ENCODE measurements at regions not wholly inside any gene's neighbourhood (a gene's known extent, or its start where the extent isn't known, plus 50 kb on each side); places are given as distances from the start of the nearest gene placed in this dataset.
A peak's percentile ranks its signal among the peaks of the same experiment; 100 is the strongest.

DNA sequence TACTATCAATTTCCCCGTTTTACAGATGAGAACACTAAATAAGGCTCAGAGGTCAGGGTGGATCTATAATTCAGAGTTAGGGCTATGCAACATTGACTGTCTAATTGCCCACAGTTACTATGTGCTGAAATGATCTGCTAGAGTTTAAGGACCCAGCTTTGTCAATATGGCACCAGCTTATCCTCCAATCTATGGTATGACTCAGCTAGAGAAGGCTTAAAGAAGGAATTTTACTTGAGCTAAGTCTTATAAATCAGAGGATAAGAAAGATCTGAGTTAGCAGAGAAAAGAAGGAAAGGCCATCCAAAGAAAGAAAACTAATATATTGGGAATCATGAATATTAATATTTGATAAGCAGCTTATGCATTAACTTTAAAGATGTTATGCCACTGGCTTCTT is 78.1 kb downstream of the ASB9 start:
- H3K36me3 Mint-ChIP-seq (ENCODE audit: insufficient read depth in 2 of 2), result no peaks in the 10 kb centered on the region
- H3K4me3 Mint-ChIP-seq, result no peak overlapping the region
- peaks cover 0 to 4% of the 10 kb centered on the region in 2 donors for H3K9me3 Mint-ChIP-seq
- peaks cover 57% of the 10 kb centered on the region for H3K27me3 Mint-ChIP-seq (ENCODE audit: low read depth)
- ATAC-seq (replicated peaks in 1 of 2) (no peak), DNase-seq (no peak)
- H3K4me1 Mint-ChIP-seq (ENCODE audit: low read depth), result no peaks in the 10 kb centered on the region
- H3K27ac Mint-ChIP-seq, result no peak overlapping the region

DNA sequence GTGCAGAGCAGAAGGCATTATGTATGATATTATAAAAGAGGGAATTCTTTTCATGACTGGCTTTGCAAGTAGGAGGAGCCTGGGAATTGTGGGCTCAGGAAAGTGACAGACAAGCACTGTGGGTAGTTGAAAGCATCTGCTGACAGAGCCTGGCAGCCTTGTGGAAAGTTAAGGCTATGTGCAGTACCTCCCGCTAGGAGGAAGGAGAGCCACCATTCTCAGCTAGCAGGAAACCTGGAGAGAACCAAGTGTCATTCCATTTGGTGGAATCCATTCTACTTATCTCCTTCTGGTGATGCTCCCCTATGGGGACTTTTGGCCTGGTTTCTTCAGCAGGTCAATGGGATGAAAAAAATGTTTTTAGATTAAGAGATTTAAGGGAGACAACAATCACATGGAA is 81.8 kb downstream of the ASB9 start:
- Mint-ChIP-seq H3K27ac (no peak overlapping the region), H3K9me3 (no peaks in the 10 kb centered on the region), H3K36me3 (ENCODE audit: insufficient read depth in 2 of 2) (no peaks in the 10 kb centered on the region), H3K27me3 (ENCODE audit: low read depth) (peaks cover 51% of the 10 kb centered on the region), H3K4me3 (no peak overlapping the region), H3K4me1 (ENCODE audit: low read depth) (no peaks in the 10 kb centered on the region)
- DNase-seq (no peak), ATAC-seq (replicated peaks in 1 of 2) (no peak)

DNA sequence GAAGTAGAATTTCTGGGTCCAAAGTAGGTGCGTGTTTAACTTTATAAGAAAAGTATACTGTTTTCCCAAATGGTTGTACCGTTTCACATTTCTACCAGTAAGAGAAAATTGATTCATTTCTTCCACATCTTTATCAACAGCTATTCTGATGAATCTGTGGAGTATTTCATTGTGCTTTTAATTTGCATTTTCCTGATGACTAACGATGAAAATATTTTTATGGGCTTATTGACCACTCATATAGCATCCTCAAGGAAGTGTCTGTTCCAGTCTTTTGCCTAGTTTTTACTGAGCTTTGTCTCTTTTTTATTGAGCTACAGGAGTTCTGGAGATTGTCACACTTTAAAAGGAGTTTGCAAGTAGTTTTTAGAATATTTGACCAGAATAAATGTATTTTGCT is 92.6 kb downstream of the ASB9 start:
- DNase-seq (no peak), ATAC-seq (replicated peaks in 1 of 2) (no peak)
- H3K36me3 Mint-ChIP-seq (ENCODE audit: insufficient read depth in 2 of 2), result no peaks in the 10 kb centered on the region
- H3K9me3 Mint-ChIP-seq, result no peaks in the 10 kb centered on the region
- H3K4me1 Mint-ChIP-seq (ENCODE audit: low read depth), result no peaks in the 10 kb centered on the region
- H3K27me3 Mint-ChIP-seq (ENCODE audit: low read depth), result peaks cover 12% of the 10 kb centered on the region
- no peak overlapping the region for H3K27ac Mint-ChIP-seq
- H3K4me3 Mint-ChIP-seq, result no peak overlapping the region

DNA sequence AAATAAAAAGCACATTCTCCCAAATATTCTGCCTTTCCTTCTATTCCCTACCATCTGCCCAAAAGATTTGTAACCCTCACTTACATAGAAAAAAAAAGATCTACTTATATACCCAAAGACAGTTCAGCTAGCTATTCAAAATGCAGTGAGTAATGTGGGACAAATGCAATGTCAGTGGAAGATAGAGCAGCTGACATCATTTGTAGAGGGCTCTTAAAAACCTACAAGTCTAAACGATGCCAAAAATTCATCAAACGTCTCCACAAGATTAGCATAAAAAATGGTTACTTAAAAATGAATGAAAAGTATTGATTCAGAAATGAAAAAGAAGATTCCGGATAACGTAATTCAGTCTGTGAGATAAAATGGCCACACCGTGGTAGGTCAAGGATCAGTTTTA is 96.5 kb downstream of the ASB9 start:
- DNase-seq, result no peak
- H3K27ac Mint-ChIP-seq, result no peak overlapping the region
- peaks cover 8% of the 10 kb centered on the region for H3K4me1 Mint-ChIP-seq (ENCODE audit: low read depth)
- no peak overlapping the region for H3K4me3 Mint-ChIP-seq
- H3K27me3 Mint-ChIP-seq (ENCODE audit: low read depth), result peaks cover 15% of the 10 kb centered on the region
- no peak for ATAC-seq (replicated peaks in 1 of 2)
- H3K9me3 Mint-ChIP-seq, result no peaks in the 10 kb centered on the region
- no peaks in the 10 kb centered on the region for H3K36me3 Mint-ChIP-seq (ENCODE audit: insufficient read depth in 2 of 2)

DNA sequence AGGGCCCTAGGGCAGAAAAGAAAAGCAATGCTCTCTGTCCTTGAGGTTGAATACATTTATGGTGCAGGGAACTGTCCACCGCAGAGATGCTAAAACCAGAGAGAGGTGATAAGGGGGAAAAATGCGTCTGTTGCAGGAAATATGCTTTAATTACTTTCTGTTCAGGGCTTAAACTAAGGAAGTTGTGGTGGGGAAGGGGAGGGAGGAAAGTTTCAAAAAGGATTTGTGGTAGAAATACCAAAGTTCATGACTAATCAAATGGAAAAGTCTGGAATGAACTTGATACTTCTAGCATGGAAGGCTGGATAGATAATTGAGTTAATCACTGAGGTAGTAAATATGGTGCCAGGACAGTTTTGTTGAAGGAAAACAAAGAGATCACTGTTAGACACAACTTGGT is 99.0 kb downstream of the ASB9 start:
- H3K36me3 Mint-ChIP-seq (ENCODE audit: insufficient read depth in 2 of 2), result peaks cover 1 to 4% of the 10 kb centered on the region in 2 donors
- no peak overlapping the region for H3K27ac Mint-ChIP-seq
- DNase-seq, result no peak
- H3K4me1 Mint-ChIP-seq (ENCODE audit: low read depth), result peaks cover 8% of the 10 kb centered on the region
- peaks cover 2 to 6% of the 10 kb centered on the region in 2 donors for H3K9me3 Mint-ChIP-seq
- no peak overlapping the region for H3K4me3 Mint-ChIP-seq
- no peak for ATAC-seq (replicated peaks in 1 of 2)
- H3K27me3 Mint-ChIP-seq (ENCODE audit: low read depth), result peaks cover 13% of the 10 kb centered on the region

DNA sequence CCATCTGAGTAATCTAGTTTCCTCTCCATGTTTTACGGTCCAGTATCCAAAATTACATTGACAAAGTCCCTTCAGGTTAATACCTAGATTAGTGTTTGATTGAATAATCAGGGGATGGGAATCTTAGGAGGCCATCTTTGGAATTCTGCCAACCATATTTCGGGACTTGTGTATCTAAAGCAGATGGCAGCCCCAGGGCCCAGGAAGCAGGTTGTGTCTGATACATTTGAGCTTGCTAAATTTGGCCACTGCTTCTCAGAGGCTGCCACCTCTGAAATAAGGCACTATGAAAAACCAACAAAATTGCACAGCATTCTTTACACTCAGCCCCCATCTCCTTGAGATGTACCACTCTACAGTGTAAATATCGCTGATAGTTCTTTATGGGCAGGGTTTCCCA is 102.1 kb downstream of the ASB9 start:
- no peak overlapping the region for H3K27ac Mint-ChIP-seq
- peaks cover 2 to 7% of the 10 kb centered on the region in 2 donors for H3K9me3 Mint-ChIP-seq
- peaks cover 20% of the 10 kb centered on the region for H3K27me3 Mint-ChIP-seq (ENCODE audit: low read depth)
- no peak for ATAC-seq (replicated peaks in 1 of 2)
- H3K36me3 Mint-ChIP-seq (ENCODE audit: insufficient read depth in 2 of 2), result peaks cover 1 to 4% of the 10 kb centered on the region in 2 donors
- peaks cover 8% of the 10 kb centered on the region for H3K4me1 Mint-ChIP-seq (ENCODE audit: low read depth)
- no peak overlapping the region for H3K4me3 Mint-ChIP-seq
- no peak for DNase-seq

DNA sequence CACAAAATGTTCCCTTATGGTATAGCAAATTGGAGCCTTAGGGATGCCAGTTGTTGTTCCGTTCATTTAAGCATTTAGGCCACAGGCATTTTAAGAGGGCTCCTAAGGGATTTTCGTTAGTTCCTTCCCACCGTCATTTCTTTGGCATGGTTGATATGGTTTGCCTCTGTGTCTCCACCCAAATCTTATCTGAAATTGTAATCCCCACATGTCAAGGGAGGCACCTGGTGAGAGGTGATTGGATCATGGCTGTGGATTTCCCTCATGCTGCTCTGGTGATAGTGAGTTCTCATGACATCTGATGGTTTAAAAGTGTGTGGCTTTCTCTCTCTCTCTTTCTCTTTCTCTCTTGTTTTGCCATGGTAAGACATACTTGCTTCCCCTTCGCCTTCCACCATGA is 104.1 kb downstream of the ASB9 start:
- DNase-seq (no peak), ATAC-seq (replicated peaks in 1 of 2) (no peak)
- Mint-ChIP-seq H3K9me3 (peaks cover 2 to 7% of the 10 kb centered on the region in 2 donors), H3K36me3 (ENCODE audit: insufficient read depth in 2 of 2) (peaks cover 1 to 4% of the 10 kb centered on the region in 2 donors), H3K27me3 (ENCODE audit: low read depth) (peaks cover 20% of the 10 kb centered on the region), H3K4me1 (ENCODE audit: low read depth) (peaks cover 5% of the 10 kb centered on the region), H3K27ac (no peak overlapping the region), H3K4me3 (no peak overlapping the region)

DNA sequence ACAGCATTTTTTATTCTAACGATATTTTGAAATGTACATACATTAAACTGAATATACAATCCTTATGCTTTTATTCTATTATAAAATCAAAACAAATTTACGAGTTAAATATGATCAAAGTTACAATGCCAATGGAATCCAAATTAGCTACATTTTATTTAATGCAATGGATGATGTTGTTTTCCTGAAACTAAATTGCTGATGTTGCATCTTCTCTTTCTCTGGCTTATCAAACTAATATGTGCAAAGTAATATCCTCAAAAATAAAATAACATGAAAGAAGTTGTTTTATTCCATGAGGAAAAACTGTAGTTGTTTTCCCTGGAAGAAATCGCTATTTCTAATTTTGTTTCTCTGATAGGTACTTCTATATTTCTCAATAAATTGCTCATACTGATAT is 106.8 kb downstream of the ASB9 start:
- H3K27me3 Mint-ChIP-seq (ENCODE audit: low read depth), result peaks cover 12% of the 10 kb centered on the region
- no peak for DNase-seq

DNA sequence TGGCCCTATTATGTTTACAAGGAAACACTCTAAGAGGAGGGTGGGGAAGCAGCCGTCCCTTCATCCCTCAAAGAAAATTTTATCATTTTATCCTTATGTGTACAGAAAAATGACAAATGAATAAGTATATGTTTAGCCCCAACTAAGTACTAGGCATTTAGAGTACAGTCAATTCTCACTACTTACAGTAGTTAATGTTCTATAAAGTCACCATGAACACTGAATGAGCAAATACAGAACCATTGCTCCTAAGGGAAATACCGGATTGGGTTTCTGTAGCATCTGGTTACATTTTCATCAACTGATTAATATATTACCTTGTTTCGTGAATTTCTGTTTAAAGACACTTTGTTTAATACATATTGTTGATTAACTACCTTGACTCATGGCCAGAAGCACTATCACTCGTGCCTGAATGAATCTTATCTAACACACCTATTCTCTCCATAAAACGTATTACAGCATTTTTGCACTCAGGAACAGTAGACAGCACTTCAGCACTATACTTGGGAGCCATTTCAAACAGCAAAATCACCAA is 109.3 kb downstream of the ASB9 start:
- Mint-ChIP-seq H3K27me3 (ENCODE audit: low read depth) (peaks cover 13% of the 10 kb centered on the region), H3K27ac (no peak overlapping the region), H3K36me3 (ENCODE audit: insufficient read depth in 2 of 2) (no peaks in the 10 kb centered on the region), H3K9me3 (no peaks in the 10 kb centered on the region), H3K4me3 (no peak overlapping the region), H3K4me1 (ENCODE audit: low read depth) (peaks cover 23% of the 10 kb centered on the region)
- ATAC-seq (replicated peaks in 1 of 2), result no peak
- DNase-seq, result no peak

More for the DNA sequence above, 106.8 kb downstream of the ASB9 start:
- no peak overlapping the region for H3K27ac Mint-ChIP-seq
- H3K9me3 Mint-ChIP-seq, result peaks cover 2 to 7% of the 10 kb centered on the region in 2 donors
- peaks cover 16% of the 10 kb centered on the region for H3K4me1 Mint-ChIP-seq (ENCODE audit: low read depth)
- no peak for ATAC-seq (replicated peaks in 1 of 2)
- H3K4me3 Mint-ChIP-seq, result no peak overlapping the region
- H3K36me3 Mint-ChIP-seq (ENCODE audit: insufficient read depth in 2 of 2), result peaks cover 1 to 4% of the 10 kb centered on the region in 2 donors

DNA sequence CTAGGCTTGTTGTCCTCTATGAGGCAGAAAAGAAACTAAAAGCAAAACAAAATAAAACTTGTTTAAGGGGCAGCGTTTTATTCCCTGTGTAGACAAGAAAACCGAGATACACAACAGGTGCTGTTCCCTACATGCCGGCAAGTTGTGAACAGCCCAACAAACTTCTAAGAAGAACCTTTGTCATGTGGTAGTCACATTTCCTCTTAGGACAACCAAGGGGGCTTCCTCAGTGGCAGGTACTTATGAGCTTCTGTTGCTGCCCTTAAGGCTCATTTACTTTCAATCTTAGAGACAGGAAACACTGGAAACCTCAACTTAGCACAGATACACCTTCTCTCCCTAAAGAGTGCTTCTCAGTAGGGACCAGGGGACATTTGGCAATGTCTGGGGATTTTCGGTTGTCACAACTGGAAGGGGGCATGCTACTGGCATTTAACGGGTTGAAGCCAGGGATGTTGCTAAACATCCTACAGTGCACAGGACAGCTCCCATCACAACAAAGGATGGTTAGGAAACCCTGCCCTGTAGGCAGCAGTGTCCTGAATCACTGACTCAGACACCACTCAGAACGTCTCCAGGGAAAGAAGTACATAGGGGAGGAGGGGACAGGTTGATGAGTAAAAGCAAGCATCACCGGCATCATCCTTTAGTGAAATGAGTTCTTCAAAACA is 111.0 kb downstream of the ASB9 start:
- peak; percentile 30 to 39 for DNase-seq
- Mint-ChIP-seq H3K4me3 (peak overlapping the region; percentile 67 to 83), H3K27ac (peak overlapping the region; percentile 85), H3K27me3 (ENCODE audit: low read depth) (peaks cover 13% of the 10 kb centered on the region), H3K4me1 (ENCODE audit: low read depth) (peaks cover 23% of the 10 kb centered on the region), H3K36me3 (ENCODE audit: insufficient read depth in 2 of 2) (no peaks in the 10 kb centered on the region), H3K9me3 (no peaks in the 10 kb centered on the region)
- peak; percentile 96 to 97 for ATAC-seq (replicated peaks in 1 of 2)

DNA sequence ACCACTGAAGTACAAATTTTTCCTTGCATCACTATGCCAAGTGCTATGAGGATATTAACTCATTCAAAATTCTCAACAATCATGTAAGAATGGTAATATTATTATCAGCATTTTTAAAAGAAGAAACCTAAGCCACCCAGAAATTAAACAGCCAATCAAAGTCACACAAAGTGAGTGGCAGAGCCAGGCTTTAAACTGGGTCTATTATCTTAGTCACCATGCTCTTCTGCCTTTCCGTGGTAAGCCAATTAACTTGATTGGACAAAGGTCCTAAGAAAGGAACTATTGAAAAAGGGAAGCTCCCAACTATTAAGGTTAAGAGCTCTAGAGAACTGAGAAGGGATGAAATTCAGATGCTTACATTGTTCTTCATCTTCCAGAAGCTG is 111.5 kb downstream of the ASB9 start:
- peaks cover 12% of the 10 kb centered on the region for H3K27me3 Mint-ChIP-seq (ENCODE audit: low read depth)
- DNase-seq, result no peak
- no peaks in the 10 kb centered on the region for H3K36me3 Mint-ChIP-seq (ENCODE audit: insufficient read depth in 2 of 2)
- H3K27ac Mint-ChIP-seq, result peak overlapping the region; percentile 85
- H3K4me3 Mint-ChIP-seq, result peak overlapping the region; percentile 67 to 83
- ATAC-seq (replicated peaks in 1 of 2), result no peak
- H3K9me3 Mint-ChIP-seq, result no peaks in the 10 kb centered on the region
- H3K4me1 Mint-ChIP-seq (ENCODE audit: low read depth), result peaks cover 23% of the 10 kb centered on the region

DNA sequence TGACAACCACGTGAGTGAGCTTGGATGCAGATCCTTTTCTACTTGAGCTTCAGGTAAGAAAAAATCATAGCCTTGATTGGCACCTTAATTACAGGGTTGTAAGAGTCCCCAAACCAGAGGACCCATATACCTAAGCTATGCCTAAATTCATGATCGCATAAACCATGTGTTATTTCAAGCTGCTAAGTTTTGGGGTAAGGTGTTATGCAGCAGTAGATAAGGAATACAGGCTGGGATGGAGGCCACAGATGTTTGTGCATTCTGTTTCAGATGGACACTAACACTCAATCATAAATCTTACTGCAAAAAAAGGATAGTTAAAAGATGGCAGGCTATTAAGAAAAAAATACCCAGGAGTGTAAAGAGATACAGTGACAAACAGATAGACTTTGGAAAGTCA is 112.3 kb downstream of the ASB9 start:
- Mint-ChIP-seq H3K4me1 (ENCODE audit: low read depth) (peaks cover 23% of the 10 kb centered on the region), H3K9me3 (no peaks in the 10 kb centered on the region), H3K36me3 (ENCODE audit: insufficient read depth in 2 of 2) (no peaks in the 10 kb centered on the region), H3K27ac (no peak overlapping the region), H3K4me3 (peak overlapping the region in 1 of 2 donors; percentile 83), H3K27me3 (ENCODE audit: low read depth) (peaks cover 18% of the 10 kb centered on the region)
- ATAC-seq (replicated peaks in 1 of 2) (no peak), DNase-seq (no peak)

DNA sequence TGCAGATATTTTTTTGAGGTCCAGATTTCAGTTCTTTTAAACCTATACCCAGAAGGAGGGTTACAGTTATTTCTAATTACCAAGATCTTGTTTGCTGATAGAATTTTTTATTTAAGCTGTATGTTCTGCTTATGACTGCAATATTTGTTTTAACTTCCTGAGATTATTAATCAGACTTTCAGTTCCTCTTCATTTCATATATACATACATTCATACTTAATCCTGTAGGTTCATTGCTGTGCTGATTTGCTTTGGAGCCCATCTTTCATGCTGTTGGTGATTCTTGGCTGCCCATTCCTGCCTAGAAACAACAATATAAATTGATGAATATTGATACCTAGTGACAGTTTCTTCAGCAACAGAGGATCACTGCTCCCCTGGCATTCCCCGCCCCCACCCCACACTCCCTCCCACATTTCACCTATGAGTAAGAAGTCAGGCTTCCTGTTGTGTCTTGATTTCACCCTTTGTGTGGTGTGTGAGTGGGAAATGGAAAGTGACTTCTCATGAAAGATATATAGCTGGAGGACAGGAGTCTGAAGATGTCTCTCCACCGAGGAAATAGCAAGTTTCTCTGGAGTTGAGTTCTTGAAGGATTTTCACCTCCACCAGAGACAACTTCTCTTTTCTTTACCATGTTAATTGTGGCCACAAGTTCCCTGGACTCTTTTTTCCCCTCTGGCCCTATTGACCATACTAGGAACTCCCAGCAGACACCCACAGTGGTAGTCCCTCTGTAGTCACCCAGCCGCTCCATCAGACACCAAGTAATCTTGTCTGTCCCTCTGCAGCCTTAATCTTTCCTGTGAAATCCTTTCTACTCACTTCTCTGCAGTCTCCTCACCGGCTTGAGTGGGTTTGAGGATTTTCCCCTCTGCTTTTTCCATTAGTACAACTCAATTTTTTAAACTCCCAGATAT is 118.4 kb downstream of the ASB9 start:
- peak overlapping the region; percentile 7 to 75 for H3K4me3 Mint-ChIP-seq
- DNase-seq (peak; percentile 5 to 8), ATAC-seq (replicated peaks in 1 of 2) (peak; percentile 92 to 94)
- peak overlapping the region; percentile 25 for H3K27ac Mint-ChIP-seq
- H3K36me3 Mint-ChIP-seq (ENCODE audit: insufficient read depth in 2 of 2), result no peaks in the 10 kb centered on the region
- peaks cover 27% of the 10 kb centered on the region for H3K27me3 Mint-ChIP-seq (ENCODE audit: low read depth)
- H3K9me3 Mint-ChIP-seq, result no peaks in the 10 kb centered on the region
- peaks cover 13% of the 10 kb centered on the region for H3K4me1 Mint-ChIP-seq (ENCODE audit: low read depth)

All from activated T-cell treated with anti-CD3 and anti-CD28 coated beads, Interleukin-2, amount 50 U/mL, for 72 hours (primary cell).